Stimulated activated memory B cell treated with anti-CD40 and anti-IgM and Interleukin-4, amounts not matched to agents 10 μg/mL and 1 μg/mL and 100 μg/mL, for 72 hours (primary cell): ENCODE measurements at regions not wholly inside any gene's neighbourhood (a gene's known extent, or its start where the extent isn't known, plus 50 kb on each side); places are given as distances from the start of the nearest gene placed in this dataset.
"Not testable (repeated sequence)": the region's sequence is repeated elsewhere in the genome, so short reads cannot be mapped to it uniquely, and the experiment has no call there.

Experiments used
- ATAC-seq: fragments of 150-1000 bp; cut with Tn5 transposase; 2 replicates; pipeline ENCODE4 v1.10.0; 2021
- H3K27ac Mint-ChIP-seq: one replicate; pipeline ENCODE4 v1.8.0; 2022; ENCODE audit warnings: mild to moderate bottlenecking, mixed read lengths
- H3K27me3 Mint-ChIP-seq: one replicate; pipeline ENCODE4 v1.8.0; 2022; ENCODE audit warnings: mixed read lengths
- H3K36me3 Mint-ChIP-seq: one replicate; pipeline ENCODE4 v1.8.0; 2022; ENCODE audit warnings: mixed read lengths
- H3K4me1 Mint-ChIP-seq: one replicate; pipeline ENCODE4 v1.8.0; 2022; ENCODE audit warnings: mixed read lengths
- H3K4me3 Mint-ChIP-seq: one replicate; pipeline ENCODE4 v1.8.0; 2022; ENCODE audit warnings: mild to moderate bottlenecking, moderate library complexity, mixed read lengths
- H3K9me3 Mint-ChIP-seq: one replicate; pipeline ENCODE4 v1.8.0; 2022; ENCODE audit warnings: mixed read lengths

GRCh38 chr4:116024954-116025708 lies 911.7 kb upstream of the NDST4 start:
- H3K9me3 Mint-ChIP-seq: peaks cover 10% of the 10 kb centered on the region
- no peaks in the 10 kb centered on the region for H3K27me3 Mint-ChIP-seq
- H3K4me1 Mint-ChIP-seq: no peaks in the 10 kb centered on the region
- no peak for ATAC-seq
- no peaks in the 10 kb centered on the region for H3K36me3 Mint-ChIP-seq
- no peak overlapping the region for H3K4me3 Mint-ChIP-seq
- no peak overlapping the region for H3K27ac Mint-ChIP-seq

GRCh38 chr4:116023049-116023448 lies 909.6 kb upstream of the NDST4 start:
- Mint-ChIP-seq H3K4me3 (no peak overlapping the region), H3K27me3 (no peaks in the 10 kb centered on the region), H3K9me3 (peaks cover 12% of the 10 kb centered on the region), H3K27ac (no peak overlapping the region), H3K4me1 (no peaks in the 10 kb centered on the region), H3K36me3 (no peaks in the 10 kb centered on the region)
- ATAC-seq: no peak

DNA sequence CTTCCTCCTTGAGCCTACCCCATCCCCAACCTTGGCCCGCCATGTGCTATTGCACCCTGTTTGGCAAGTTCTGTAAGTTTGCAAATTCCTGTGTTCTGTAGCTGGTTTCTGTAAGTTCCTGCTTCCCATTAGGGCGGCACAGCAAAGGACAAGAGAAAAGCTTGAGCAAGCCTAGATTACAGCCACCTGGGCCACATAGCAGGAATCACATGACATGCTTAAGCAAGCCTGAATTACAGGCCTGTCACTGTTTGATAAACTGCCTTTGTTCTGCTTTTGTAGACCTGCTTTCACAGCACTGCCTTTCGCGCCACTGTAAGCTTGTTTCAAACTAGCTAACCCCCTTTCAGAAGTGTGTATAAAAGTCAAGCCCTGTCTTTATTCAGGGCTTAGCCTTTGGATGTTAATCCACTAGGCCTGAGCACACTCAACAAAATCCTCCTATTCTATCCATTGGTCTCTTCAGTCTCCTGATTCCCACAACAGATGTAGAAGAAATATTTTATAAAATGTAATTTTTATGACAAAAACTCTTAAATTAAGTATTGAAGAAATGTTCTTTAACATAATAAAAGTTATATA lies 906.8 kb upstream of the NDST4 start:
- ATAC-seq: no peak
- Mint-ChIP-seq H3K27ac (no peak overlapping the region), H3K4me1 (no peaks in the 10 kb centered on the region), H3K36me3 (peaks cover 5% of the 10 kb centered on the region), H3K9me3 (peaks cover 25% of the 10 kb centered on the region), H3K4me3 (no peak overlapping the region), H3K27me3 (no peaks in the 10 kb centered on the region)

DNA sequence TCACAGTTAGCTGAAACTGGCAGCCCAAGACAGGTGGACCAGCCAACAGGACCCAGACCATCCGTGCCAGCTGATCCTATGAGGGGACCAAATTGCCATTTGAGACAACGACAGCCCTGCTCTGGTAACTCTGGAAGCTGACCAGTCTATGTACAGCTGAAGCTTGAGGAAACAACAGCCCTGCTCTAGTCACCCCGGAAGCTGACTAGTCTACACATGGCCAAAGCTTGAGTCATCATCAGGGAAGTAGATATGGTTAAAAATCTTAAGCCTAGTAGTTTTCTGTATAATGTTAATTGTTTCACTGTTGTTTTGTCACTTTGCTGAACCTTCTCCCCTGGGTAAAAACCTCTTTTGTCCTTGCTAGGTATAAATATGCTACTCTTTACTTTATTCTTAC lies 905.4 kb upstream of the NDST4 start:
- H3K4me3 Mint-ChIP-seq: no peak overlapping the region

DNA sequence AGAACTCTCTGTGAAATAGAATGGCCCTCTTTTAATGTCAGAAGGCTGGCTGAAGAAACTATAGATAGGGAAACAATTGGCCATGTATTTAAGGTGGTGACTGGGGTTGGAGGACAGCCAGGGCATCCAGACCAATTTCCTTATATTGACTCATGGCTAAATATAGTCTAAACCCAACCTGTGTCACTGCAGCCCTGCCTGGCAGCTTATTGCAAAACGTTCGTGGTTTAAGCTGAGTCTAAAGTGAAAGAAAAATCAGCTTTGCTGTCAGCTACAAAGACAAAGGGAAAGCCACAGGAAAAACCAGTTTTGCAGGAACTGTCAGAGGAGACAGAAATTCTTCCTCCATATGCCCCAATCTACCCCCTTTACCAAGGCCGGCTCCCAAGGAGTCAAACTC lies 902.8 kb upstream of the NDST4 start:
- H3K27me3 Mint-ChIP-seq: no peaks in the 10 kb centered on the region
- H3K4me1 Mint-ChIP-seq: no peaks in the 10 kb centered on the region
- no peak overlapping the region for H3K4me3 Mint-ChIP-seq
- peaks cover 27% of the 10 kb centered on the region for H3K9me3 Mint-ChIP-seq
- ATAC-seq: no peak
- H3K36me3 Mint-ChIP-seq: peaks cover 5% of the 10 kb centered on the region
- H3K27ac Mint-ChIP-seq: no peak overlapping the region

More for the DNA sequence above, 905.4 kb upstream of the NDST4 start:
- H3K27ac Mint-ChIP-seq: no peak overlapping the region
- no peaks in the 10 kb centered on the region for H3K4me1 Mint-ChIP-seq
- ATAC-seq: no peak
- H3K9me3 Mint-ChIP-seq: peaks cover 31% of the 10 kb centered on the region
- H3K27me3 Mint-ChIP-seq: no peaks in the 10 kb centered on the region
- peaks cover 5% of the 10 kb centered on the region for H3K36me3 Mint-ChIP-seq

DNA sequence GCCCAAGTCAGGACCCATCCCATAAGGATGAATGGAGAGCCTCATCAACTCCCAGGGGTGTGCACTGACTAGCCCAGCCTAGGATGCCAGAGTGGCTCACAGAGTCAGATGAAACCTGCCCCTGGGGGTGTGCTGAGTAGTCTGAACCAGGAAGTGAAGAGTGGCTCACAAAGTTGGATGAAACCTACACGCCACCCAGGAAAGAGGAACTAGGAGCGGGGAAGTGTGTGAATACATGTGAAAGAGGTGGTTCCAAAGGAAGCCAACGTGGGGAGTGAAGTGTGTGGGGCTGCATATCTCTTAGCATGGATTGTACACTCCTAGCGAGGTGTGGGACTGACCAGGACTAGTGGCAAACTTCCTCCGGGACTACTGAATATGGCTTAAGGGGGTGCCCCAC lies 902.1 kb upstream of the NDST4 start:
- ATAC-seq: no peak
- Mint-ChIP-seq H3K27ac (no peak overlapping the region), H3K4me3 (no peak overlapping the region), H3K27me3 (no peaks in the 10 kb centered on the region), H3K9me3 (peaks cover 25% of the 10 kb centered on the region), H3K4me1 (no peaks in the 10 kb centered on the region), H3K36me3 (peaks cover 5% of the 10 kb centered on the region)

DNA sequence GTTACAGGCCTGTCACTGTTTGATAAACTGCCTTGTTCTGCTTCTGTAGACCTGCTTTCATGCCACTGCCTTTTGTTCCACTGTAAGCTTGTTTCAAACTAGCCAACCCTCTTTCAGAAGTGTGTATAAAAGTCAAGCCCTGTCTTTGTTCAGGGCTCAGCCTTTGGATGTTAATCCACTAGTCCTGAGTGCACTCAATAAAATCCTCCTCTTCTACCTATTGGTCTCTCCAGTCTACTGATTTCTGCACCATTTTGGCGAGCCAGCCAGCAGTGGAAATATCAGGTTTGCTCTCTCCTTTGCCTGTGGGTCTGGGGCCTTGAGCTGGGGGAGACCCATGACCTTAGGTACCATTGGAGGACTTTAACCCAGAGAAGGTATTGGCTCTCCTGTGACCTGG lies 901.6 kb upstream of the NDST4 start:
- no peak for ATAC-seq
- Mint-ChIP-seq H3K27me3 (no peaks in the 10 kb centered on the region), H3K27ac (no peak overlapping the region), H3K36me3 (peaks cover 5% of the 10 kb centered on the region), H3K9me3 (peaks cover 25% of the 10 kb centered on the region), H3K4me1 (no peaks in the 10 kb centered on the region), H3K4me3 (no peak overlapping the region)

DNA sequence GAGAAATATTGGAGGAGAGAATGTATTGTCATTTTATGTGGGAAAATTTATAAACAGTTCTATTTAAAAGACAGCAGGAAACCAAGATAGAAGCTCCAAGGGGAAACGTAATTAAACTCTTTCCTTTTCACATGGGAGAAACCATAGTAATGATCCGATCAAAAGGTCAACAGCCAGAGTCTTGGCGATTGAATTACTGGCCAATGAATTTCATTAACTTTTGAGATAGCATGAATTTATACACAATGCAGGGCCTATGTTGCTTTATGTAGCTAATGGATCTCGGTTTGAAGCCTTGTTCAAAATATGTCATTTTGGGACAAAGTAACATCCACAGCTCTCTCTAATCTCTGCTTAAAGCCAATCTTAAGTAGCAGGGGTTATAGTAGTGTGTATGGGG lies 897.5 kb upstream of the NDST4 start:
- Mint-ChIP-seq H3K27me3 (no peaks in the 10 kb centered on the region), H3K4me3 (no peak overlapping the region), H3K36me3 (peaks cover 4% of the 10 kb centered on the region), H3K9me3 (peaks cover 17% of the 10 kb centered on the region), H3K27ac (no peak overlapping the region), H3K4me1 (no peaks in the 10 kb centered on the region)
- no peak for ATAC-seq

DNA sequence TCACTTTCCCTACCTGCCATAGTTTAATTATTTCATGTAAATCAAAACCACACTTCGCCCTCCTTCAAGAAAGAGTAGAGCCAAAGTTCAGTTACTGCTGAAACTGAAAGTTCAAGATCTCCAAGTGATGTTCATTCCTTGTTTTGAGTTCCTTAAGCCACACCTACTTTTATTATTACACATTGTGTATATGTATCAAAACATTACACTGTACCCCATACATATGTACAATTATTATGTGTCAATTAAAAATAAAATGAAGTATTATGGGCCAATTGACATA lies 892.3 kb upstream of the NDST4 start:
- Mint-ChIP-seq H3K36me3 (no peaks in the 10 kb centered on the region), H3K9me3 (no peaks in the 10 kb centered on the region), H3K27me3 (no peaks in the 10 kb centered on the region), H3K4me3 (no peak overlapping the region), H3K4me1 (no peaks in the 10 kb centered on the region), H3K27ac (no peak overlapping the region)
- ATAC-seq: no peak

GRCh38 chr4:116005037-116005805 lies 891.8 kb upstream of the NDST4 start:
- Mint-ChIP-seq H3K36me3 (no peaks in the 10 kb centered on the region), H3K27ac (no peak overlapping the region), H3K27me3 (no peaks in the 10 kb centered on the region), H3K4me3 (no peak overlapping the region), H3K4me1 (no peaks in the 10 kb centered on the region), H3K9me3 (no peaks in the 10 kb centered on the region)
- ATAC-seq: no peak

GRCh38 chr4:116001291-116001690 lies 887.9 kb upstream of the NDST4 start:
- no peaks in the 10 kb centered on the region for H3K9me3 Mint-ChIP-seq
- ATAC-seq: no peak

GRCh38 chr4:115986573-115986972 lies 873.2 kb upstream of the NDST4 start:
- no peak overlapping the region for H3K27ac Mint-ChIP-seq
- H3K4me3 Mint-ChIP-seq: no peak overlapping the region
- no peaks in the 10 kb centered on the region for H3K9me3 Mint-ChIP-seq
- no peaks in the 10 kb centered on the region for H3K36me3 Mint-ChIP-seq
- no peaks in the 10 kb centered on the region for H3K4me1 Mint-ChIP-seq
- no peaks in the 10 kb centered on the region for H3K27me3 Mint-ChIP-seq
- peak; percentile 20 for ATAC-seq

More at GRCh38 chr4:116001291-116001690, 887.9 kb upstream of the NDST4 start:
- no peaks in the 10 kb centered on the region for H3K4me1 Mint-ChIP-seq
- H3K4me3 Mint-ChIP-seq: no peak overlapping the region
- no peaks in the 10 kb centered on the region for H3K36me3 Mint-ChIP-seq
- no peak overlapping the region for H3K27ac Mint-ChIP-seq
- no peaks in the 10 kb centered on the region for H3K27me3 Mint-ChIP-seq

- not testable (repeated sequence) for H3K4me1 Mint-ChIP-seq, H3K36me3 Mint-ChIP-seq, H3K4me3 Mint-ChIP-seq, H3K27me3 Mint-ChIP-seq, ATAC-seq, H3K27ac Mint-ChIP-seq, H3K9me3 Mint-ChIP-seq
Measured at GRCh38 chr4:115975421-115976001, 862.1 kb upstream of the NDST4 start.

DNA sequence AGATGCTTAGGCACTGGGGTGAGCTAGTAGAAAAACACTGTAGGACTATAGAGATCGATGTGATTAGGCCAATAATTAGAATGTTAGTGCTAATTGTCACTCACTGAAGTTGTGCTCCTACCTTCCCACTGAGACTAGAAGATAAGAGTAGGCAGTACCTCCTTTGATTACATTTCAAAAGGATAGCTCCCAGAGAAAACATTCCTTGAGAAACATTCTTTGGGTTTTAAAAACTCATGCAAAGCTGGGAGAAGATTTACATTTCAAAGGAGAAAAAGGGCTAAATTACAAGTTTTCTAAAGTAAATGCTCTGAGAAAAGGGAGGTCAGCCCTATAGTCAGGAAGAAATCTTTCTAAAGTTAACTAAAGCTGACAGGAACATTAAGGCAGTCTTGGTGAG lies 860.3 kb upstream of the NDST4 start:
- H3K27me3 Mint-ChIP-seq: no peaks in the 10 kb centered on the region
- H3K4me1 Mint-ChIP-seq: no peaks in the 10 kb centered on the region
- no peak for ATAC-seq
- no peak overlapping the region for H3K4me3 Mint-ChIP-seq
- H3K27ac Mint-ChIP-seq: no peak overlapping the region
- H3K9me3 Mint-ChIP-seq: no peaks in the 10 kb centered on the region
- H3K36me3 Mint-ChIP-seq: no peaks in the 10 kb centered on the region

GRCh38 chr4:115972967-115973366 lies 859.5 kb upstream of the NDST4 start:
- no peak for ATAC-seq
- Mint-ChIP-seq H3K4me3 (no peak overlapping the region), H3K27ac (no peak overlapping the region), H3K36me3 (no peaks in the 10 kb centered on the region), H3K27me3 (no peaks in the 10 kb centered on the region), H3K9me3 (no peaks in the 10 kb centered on the region), H3K4me1 (no peaks in the 10 kb centered on the region)

DNA sequence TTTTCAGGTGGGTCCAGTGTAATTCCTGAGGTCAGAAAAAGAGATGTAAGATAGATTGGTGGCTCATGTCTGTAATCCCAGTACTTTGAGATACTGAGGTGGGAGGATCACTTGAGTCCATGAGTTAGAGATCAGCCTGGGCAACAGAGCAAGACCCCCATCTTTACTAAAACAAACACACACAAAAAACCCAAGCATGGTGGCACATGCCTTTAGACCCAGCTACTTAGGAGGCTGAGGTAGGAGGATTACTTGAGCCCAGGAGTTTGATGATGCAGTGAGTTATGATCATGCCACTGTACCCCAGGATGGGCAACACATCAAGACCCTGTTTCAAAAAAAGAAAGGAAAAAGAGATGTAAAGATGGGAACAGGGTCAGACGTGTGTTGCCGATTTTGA lies 857.4 kb upstream of the NDST4 start:
- Mint-ChIP-seq H3K9me3 (no peaks in the 10 kb centered on the region), H3K27me3 (no peaks in the 10 kb centered on the region), H3K4me3 (no peak overlapping the region), H3K4me1 (no peaks in the 10 kb centered on the region), H3K27ac (no peak overlapping the region), H3K36me3 (no peaks in the 10 kb centered on the region)
- no peak for ATAC-seq
